GM23338 (cell line): ENCODE measurements at regions not wholly inside any gene's neighbourhood (a gene's known extent, or its start where the extent isn't known, plus 50 kb on each side); places are given as distances from the start of the nearest gene placed in this dataset.

Experiments
- ATAC-seq: fragments of 200-7000 bp; cut with Tn5 transposase; 3 replicates; pipeline ENCODE4 v1.9.1; 2020
- DNase-seq: peaks from one replicate; pipeline ENCODE4 v3.0.0-alpha.2; 2015; ENCODE audit warnings: low spot score
- H2AFZ ChIP-seq: fragments of 200-600 bp; sonication (generic); 2 replicates; pipeline ENCODE4 v1.8.0; 2016; ENCODE audit warnings: antibody characterized with exemption, mild to moderate bottlenecking, moderate library complexity
- H3F3A ChIP-seq: fragments of 200-600 bp; sonication (generic); replicated peaks from 2 replicates; pipeline ENCODE4 v1.8.0; 2017; ENCODE audit warnings: antibody characterized with exemption, mixed run types, low read depth
- H3K27ac ChIP-seq: fragments of 200-600 bp; sonication (generic); 2 replicates; pipeline ENCODE4 v1.6.1; 2016; ENCODE audit warnings: low read depth
- H3K27me3 ChIP-seq: fragments of 200-600 bp; sonication (generic); 2 replicates; pipeline ENCODE4 v1.8.0; 2016; ENCODE audit warnings: mild to moderate bottlenecking, mixed run types, moderate library complexity; ENCODE audit not compliant: insufficient read depth
- H3K36me3 ChIP-seq: fragments of 200-600 bp; sonication (generic); 2 replicates; pipeline ENCODE4 v1.8.0; 2016; ENCODE audit warnings: mild to moderate bottlenecking; ENCODE audit not compliant: insufficient read depth
- H3K4me1 ChIP-seq: fragments of 200-600 bp; sonication (generic); 2 replicates; pipeline ENCODE4 v1.8.0; 2016; ENCODE audit warnings: mild to moderate bottlenecking, moderate library complexity; ENCODE audit not compliant: insufficient read depth
- H3K4me2 ChIP-seq: fragments of 200-600 bp; sonication (generic); 2 replicates; pipeline ENCODE4 v1.7.1; 2017; ENCODE audit warnings: mixed run types
- H3K4me3 ChIP-seq: fragments of 200-600 bp; sonication (generic); 2 replicates; pipeline ENCODE4 v1.6.1; 2016; ENCODE audit warnings: mixed run types
- H3K79me2 ChIP-seq: fragments of 200-600 bp; sonication (generic); replicated peaks from 2 replicates; pipeline ENCODE4 v1.8.0; 2017; ENCODE audit warnings: mild to moderate bottlenecking; ENCODE audit not compliant: insufficient read depth
- H3K9me2 ChIP-seq: fragments of 200-600 bp; sonication (generic); 2 replicates; pipeline ENCODE4 v1.8.0; 2017; ENCODE audit not compliant: insufficient read depth
- H4K20me1 ChIP-seq: fragments of 200-600 bp; sonication (generic); replicated peaks from 2 replicates; pipeline ENCODE4 v1.8.0; 2017; ENCODE audit warnings: mild to moderate bottlenecking; ENCODE audit not compliant: insufficient read depth
- H3K27ac Mint-ChIP-seq: 2 replicates; pipeline ENCODE4 v1.8.0; 2020; ENCODE audit warnings: inconsistent platforms, mild to moderate bottlenecking, moderate library complexity, mixed read lengths
- H3K27me3 Mint-ChIP-seq: 3 replicates; pipeline ENCODE4 v1.8.0; 2022; ENCODE audit warnings: low read depth, mild to moderate bottlenecking, moderate library complexity, mixed read lengths, inconsistent platforms; ENCODE audit not compliant: insufficient read depth, poor library complexity
- H3K36me3 Mint-ChIP-seq: 3 replicates; pipeline ENCODE4 v1.8.0; 2021; ENCODE audit warnings: low read depth, mild to moderate bottlenecking, inconsistent platforms, moderate library complexity, mixed read lengths
- H3K4me1 Mint-ChIP-seq: 3 replicates; pipeline ENCODE4 v1.8.0; 2020; ENCODE audit warnings: mild to moderate bottlenecking, inconsistent platforms, mixed read lengths
- H3K4me3 Mint-ChIP-seq: 3 replicates; pipeline ENCODE4 v1.8.0; 2021; ENCODE audit warnings: moderate library complexity, mild to moderate bottlenecking, inconsistent platforms, mixed read lengths
- H3K9me3 Mint-ChIP-seq: 3 replicates; pipeline ENCODE4 v1.8.0; 2020; ENCODE audit warnings: moderate library complexity, mild to moderate bottlenecking, inconsistent platforms, mixed read lengths
- CREB1 ChIP-seq: fragments of 250-450 bp; sonication (Bioruptor Pico); IDR thresholded peaks from 2 replicates; pipeline ENCODE4 v1.5.0; 2020; ENCODE audit warnings: low read depth, mild to moderate bottlenecking, moderate library complexity
- CTCF ChIP-seq, 2 experiments: fragments of 200-600 bp in 1 of 2; sonication (generic) in 1 of 2; conservative IDR thresholded peaks; 2 replicates each; pipeline versions ENCODE4 v1.5.1 to v1.6.1; 2016 to 2017; ENCODE audit warnings: antibody characterized with exemption in 2 of 2, low read depth in 2 of 2, mild to moderate bottlenecking in 2 of 2, moderate library complexity in 1 of 2
- ETS1 ChIP-seq: IDR thresholded peaks from 2 replicates; pipeline ENCODE4 v1.6.1; 2016; ENCODE audit warnings: antibody characterized with exemption
- EZH2 ChIP-seq: fragments of 200-600 bp; sonication (generic); IDR thresholded peaks from one replicate; pipeline ENCODE4 v1.8.0; 2017; ENCODE audit warnings: antibody characterized with exemption, mild to moderate bottlenecking, low read depth; ENCODE audit not compliant: unreplicated experiment
- EZH2phosphoT487 ChIP-seq: fragments of 200-600 bp; sonication (generic); IDR thresholded peaks from one replicate; pipeline ENCODE4 v1.8.1; 2018; ENCODE audit warnings: antibody characterized with exemption; ENCODE audit not compliant: unreplicated experiment
- JUNB ChIP-seq: IDR thresholded peaks from one replicate; pipeline ENCODE4 v1.6.1; 2016; ENCODE audit warnings: antibody characterized with exemption; ENCODE audit not compliant: unreplicated experiment
- NANOG ChIP-seq: IDR thresholded peaks from 2 replicates; pipeline ENCODE4 v1.6.1; 2016; ENCODE audit warnings: antibody characterized with exemption, borderline replicate concordance
- POLR2AphosphoS5 ChIP-seq: IDR thresholded peaks from 2 replicates; pipeline ENCODE4 v1.6.1; 2016; ENCODE audit warnings: antibody characterized with exemption, low read depth
- STAT1 ChIP-seq: IDR thresholded peaks from one replicate; pipeline ENCODE4 v1.6.1; 2016; ENCODE audit warnings: antibody characterized with exemption; ENCODE audit not compliant: unreplicated experiment
- ZNF114 ChIP-seq: fragments of 250-450 bp; sonication (Bioruptor Pico); IDR thresholded peaks from 2 replicates; pipeline ENCODE4 v1.5.0; 2020; ENCODE audit warnings: mild to moderate bottlenecking, moderate library complexity
- ZNF331 ChIP-seq: fragments of 250-450 bp; sonication (Bioruptor Pico); IDR thresholded peaks from 2 replicates; pipeline ENCODE4 v1.5.0; 2020; ENCODE audit warnings: low read depth, mild to moderate bottlenecking, moderate library complexity
- ZNF462 ChIP-seq: fragments of 250-450 bp; sonication (Bioruptor Pico); IDR thresholded peaks from 2 replicates; pipeline ENCODE4 v1.5.0; 2020; ENCODE audit warnings: mild to moderate bottlenecking, moderate library complexity
- TF ChIP-seq, protein P1 (sequence below): IDR thresholded peaks from one replicate; pipeline ENCODE4 v1.6.1; 2018; ENCODE audit warnings: antibody characterized with exemption; ENCODE audit not compliant: unreplicated experiment

- Mint-ChIP-seq H3K4me3 (no peak overlapping the region), H3K4me1 (peaks cover 8% of the 10 kb centered on the region; the same call in 2 of the 3 replicates), H3K27ac (no peak overlapping the region), H3K27me3 (peaks cover 1% of the 10 kb centered on the region), H3K9me3 (no peaks in the 10 kb centered on the region), H3K36me3 (no peaks in the 10 kb centered on the region)
- Histone ChIP-seq H3K4me1 (peaks cover 9% of the 10 kb centered on the region; the same call in 1 of the 2 replicates), H3K4me2 (no peak overlapping the region), H3K4me3 (no peak overlapping the region), H4K20me1 (no peaks in the 10 kb centered on the region), H3K27me3 (no peaks in the 10 kb centered on the region), H3F3A (no peaks in the 10 kb centered on the region), H3K36me3 (no peaks in the 10 kb centered on the region), H3K9me2 (no peaks in the 10 kb centered on the region), H3K79me2 (no peaks in the 10 kb centered on the region), H3K27ac (no peak overlapping the region), H2AFZ (no peak overlapping the region)
- TF ChIP-seq CREB1 (CRISPR knock-in tag) (no peak), EZH2phosphoT487 (no peak), NANOG (no peak), JUNB (no peak), ETS1 (no peak), CTCF (conservative IDR thresholded peaks at IDR 0.05; ENCODE audit: low read depth in 2 of 2) (no peak), ZNF462 (CRISPR knock-in tag) (no peak), ZNF331 (CRISPR knock-in tag) (no peak), ZNF114 (CRISPR knock-in tag) (no peak), STAT1 (no peak), POLR2AphosphoS5 (no peak), EZH2 (no peak)
- TF ChIP-seq, protein P1, sequence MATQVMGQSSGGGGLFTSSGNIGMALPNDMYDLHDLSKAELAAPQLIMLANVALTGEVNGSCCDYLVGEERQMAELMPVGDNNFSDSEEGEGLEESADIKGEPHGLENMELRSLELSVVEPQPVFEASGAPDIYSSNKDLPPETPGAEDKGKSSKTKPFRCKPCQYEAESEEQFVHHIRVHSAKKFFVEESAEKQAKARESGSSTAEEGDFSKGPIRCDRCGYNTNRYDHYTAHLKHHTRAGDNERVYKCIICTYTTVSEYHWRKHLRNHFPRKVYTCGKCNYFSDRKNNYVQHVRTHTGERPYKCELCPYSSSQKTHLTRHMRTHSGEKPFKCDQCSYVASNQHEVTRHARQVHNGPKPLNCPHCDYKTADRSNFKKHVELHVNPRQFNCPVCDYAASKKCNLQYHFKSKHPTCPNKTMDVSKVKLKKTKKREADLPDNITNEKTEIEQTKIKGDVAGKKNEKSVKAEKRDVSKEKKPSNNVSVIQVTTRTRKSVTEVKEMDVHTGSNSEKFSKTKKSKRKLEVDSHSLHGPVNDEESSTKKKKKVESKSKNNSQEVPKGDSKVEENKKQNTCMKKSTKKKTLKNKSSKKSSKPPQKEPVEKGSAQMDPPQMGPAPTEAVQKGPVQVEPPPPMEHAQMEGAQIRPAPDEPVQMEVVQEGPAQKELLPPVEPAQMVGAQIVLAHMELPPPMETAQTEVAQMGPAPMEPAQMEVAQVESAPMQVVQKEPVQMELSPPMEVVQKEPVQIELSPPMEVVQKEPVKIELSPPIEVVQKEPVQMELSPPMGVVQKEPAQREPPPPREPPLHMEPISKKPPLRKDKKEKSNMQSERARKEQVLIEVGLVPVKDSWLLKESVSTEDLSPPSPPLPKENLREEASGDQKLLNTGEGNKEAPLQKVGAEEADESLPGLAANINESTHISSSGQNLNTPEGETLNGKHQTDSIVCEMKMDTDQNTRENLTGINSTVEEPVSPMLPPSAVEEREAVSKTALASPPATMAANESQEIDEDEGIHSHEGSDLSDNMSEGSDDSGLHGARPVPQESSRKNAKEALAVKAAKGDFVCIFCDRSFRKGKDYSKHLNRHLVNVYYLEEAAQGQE: no peak
- ATAC-seq (no peak), DNase-seq (no peak)
Measured at GRCh38 chrX:148416931-148417330, 83.5 kb upstream of the AFF2 start.
